ENCODE measurements at regions not wholly inside any gene's neighbourhood (a gene's known extent, or its start where the extent isn't known, plus 50 kb on each side); places are given as distances from the start of the nearest gene placed in this dataset.

GRCh38 chr2:33806041-33806440 is 206.9 kb upstream of the FAM98A start:
- TF ChIP-seq CTCF (conservative IDR thresholded peaks at IDR 0.05): no peak
- TF ChIP-seq EZH2 (IDR thresholded peaks at IDR 0.05; ENCODE audit: low read depth): no peak

All from PC-9 (cell line).